LNCaP clone FGC (cell line): ENCODE measurements at regions not wholly inside any gene's neighbourhood (a gene's known extent, or its start where the extent isn't known, plus 50 kb on each side); places are given as distances from the start of the nearest gene placed in this dataset.
"Not testable (repeated sequence)": the region's sequence is repeated elsewhere in the genome, so short reads cannot be mapped to it uniquely, and the experiment has no call there.

Source experiments
- DNase-seq: peaks from one replicate; pipeline ENCODE4 v3.0.0-alpha.2; 2011; ENCODE audit warnings: low read depth
- H3K4me3 ChIP-seq: 2 replicates; pipeline ENCODE4 v1.5.1; 2011; ENCODE audit warnings: mild to moderate bottlenecking, low read depth, low read length, control low read depth
- TF ChIP-seq, protein P1 (sequence below): IDR thresholded peaks from 2 replicates; pipeline ENCODE4 v1.5.1; 2012; ENCODE audit warnings: mild to moderate bottlenecking; ENCODE audit not compliant: control insufficient read depth, insufficient read depth; ENCODE audit errors: extremely low read depth

DNA sequence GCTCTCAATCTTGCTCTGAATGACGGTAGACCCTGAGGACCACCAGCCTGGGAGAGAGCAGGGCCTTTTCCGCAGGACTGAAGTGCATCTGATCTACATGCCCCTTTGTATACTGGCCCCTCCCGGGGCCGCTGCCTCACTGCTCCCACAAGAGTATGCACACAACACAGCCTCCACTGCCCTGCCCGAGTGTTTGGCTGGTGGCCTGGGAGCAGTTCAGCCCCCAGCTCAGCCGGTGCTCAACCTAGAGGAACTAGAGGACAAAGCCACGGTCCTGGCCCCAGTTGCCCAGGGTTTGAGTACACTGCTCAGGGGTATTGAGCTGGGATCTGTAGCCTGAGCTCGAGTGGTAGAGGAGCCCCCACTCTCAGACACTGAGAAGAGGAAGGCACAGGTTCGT, 118.9 kb upstream of the CAB39 start:
- no peak overlapping the region for H3K4me3 ChIP-seq
- TF ChIP-seq, protein P1, sequence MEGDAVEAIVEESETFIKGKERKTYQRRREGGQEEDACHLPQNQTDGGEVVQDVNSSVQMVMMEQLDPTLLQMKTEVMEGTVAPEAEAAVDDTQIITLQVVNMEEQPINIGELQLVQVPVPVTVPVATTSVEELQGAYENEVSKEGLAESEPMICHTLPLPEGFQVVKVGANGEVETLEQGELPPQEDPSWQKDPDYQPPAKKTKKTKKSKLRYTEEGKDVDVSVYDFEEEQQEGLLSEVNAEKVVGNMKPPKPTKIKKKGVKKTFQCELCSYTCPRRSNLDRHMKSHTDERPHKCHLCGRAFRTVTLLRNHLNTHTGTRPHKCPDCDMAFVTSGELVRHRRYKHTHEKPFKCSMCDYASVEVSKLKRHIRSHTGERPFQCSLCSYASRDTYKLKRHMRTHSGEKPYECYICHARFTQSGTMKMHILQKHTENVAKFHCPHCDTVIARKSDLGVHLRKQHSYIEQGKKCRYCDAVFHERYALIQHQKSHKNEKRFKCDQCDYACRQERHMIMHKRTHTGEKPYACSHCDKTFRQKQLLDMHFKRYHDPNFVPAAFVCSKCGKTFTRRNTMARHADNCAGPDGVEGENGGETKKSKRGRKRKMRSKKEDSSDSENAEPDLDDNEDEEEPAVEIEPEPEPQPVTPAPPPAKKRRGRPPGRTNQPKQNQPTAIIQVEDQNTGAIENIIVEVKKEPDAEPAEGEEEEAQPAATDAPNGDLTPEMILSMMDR = no peak
- no peak for DNase-seq

DNA sequence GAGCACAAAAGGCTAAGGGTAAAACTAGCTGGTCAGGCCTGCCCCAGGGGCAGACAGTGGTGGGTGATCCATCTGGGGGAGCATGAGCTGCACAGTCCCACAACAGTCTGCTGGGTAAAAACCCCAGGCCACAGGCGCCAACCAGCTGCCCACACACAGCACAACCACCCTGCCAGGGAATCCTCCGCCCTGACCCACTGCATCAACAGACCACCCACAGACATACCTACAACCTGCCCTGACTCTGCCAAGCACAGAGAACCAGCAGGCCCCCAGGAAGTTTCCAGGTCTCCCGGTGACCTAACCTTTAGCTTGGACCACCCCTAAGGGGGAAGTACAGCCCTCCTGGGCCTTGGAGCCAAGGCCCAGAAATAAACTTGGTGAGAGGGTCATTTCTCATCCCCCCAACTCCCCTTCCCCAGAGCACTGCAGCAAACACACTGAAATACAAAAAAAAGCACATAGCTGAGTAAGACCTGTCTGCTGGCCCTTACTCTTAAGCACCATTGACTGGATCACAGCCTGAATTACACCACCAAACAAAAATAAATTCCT, 118.3 kb upstream of the CAB39 start:
- TF ChIP-seq, protein P1 = no peak
- no peak for DNase-seq
- H3K4me3 ChIP-seq = no peak overlapping the region

DNA sequence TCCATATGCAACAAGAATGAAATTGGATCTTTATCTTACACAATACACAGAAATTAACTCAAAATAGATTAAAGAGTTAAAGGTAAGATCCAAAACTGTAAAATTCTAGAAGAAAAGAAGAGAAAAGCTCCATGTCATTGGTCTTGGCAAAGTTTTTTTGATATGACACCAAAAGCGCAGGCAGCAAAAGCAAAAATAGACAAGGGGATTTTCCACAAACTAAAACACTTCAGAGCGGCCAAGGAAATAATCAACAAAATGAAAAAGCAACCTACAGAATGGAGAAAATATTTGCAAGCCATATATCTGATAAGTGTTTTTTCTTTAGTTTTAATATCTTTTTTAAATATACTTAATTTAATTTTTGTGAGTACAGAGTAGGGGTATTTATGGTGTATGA, 112.8 kb upstream of the CAB39 start:
- DNase-seq = no peak
- no peak overlapping the region for H3K4me3 ChIP-seq
- TF ChIP-seq, protein P1 = no peak

DNA sequence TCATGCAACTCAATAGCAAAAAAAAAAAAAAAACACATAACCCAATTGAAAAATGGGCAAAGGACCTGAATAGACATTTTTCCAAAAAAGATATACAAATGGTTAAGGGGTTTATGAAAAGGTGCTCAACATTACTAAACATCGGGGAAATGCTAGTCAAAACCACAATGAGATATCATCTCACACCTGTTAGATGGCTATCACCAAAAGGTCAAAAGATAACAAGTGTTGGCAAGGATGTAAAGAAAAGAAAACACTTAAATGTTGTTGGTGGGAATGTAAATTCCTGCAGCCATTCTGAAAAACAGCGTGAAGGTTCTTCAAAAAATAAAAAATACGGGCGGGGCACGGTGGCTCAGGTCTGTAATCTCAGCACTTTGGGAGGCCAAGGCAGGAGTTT, 112.4 kb upstream of the CAB39 start:
- H3K4me3 ChIP-seq = no peak overlapping the region
- TF ChIP-seq, protein P1 = no peak
- DNase-seq = no peak

DNA sequence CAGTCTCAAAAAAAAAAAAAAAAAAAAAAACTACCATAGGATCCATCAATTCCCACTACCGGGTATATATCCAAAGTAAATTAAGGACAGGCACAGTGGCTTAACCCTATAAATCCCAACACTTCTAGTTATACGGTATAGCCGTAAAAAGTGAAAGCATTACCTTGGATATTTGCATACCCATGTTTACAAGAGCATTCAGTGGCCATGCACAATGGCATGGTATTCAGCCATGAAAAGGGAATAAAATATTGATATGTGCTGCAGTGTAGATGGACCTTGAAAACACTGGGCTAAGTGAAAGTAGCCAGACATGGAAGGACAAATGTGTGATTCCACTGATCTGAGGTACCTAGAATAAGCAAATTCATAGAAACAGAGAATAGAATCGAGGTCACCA, 111.8 kb upstream of the CAB39 start:
- H3K4me3 ChIP-seq = no peak overlapping the region
- TF ChIP-seq, protein P1 = no peak
- no peak for DNase-seq

DNA sequence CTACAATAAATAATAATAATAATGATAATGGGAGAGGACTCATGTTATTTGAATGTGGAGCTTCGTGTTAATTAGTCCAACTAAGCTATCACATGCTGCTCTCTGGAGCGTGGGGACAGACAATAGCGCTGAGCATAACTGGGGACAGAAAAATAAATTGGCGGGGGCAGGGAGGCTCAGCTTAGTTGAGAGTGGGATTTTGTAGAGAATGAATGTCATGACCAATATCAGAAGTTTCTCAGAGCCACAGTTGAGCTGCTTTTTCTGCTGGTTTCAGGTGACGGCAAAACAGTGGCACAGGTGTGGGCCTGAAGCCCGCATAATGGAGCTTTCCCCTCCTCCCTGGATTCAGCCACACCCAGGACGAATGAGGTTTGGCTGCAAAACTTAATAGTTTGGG, 111.1 kb upstream of the CAB39 start:
- no peak overlapping the region for H3K4me3 ChIP-seq
- no peak for DNase-seq
- TF ChIP-seq, protein P1 = no peak

DNA sequence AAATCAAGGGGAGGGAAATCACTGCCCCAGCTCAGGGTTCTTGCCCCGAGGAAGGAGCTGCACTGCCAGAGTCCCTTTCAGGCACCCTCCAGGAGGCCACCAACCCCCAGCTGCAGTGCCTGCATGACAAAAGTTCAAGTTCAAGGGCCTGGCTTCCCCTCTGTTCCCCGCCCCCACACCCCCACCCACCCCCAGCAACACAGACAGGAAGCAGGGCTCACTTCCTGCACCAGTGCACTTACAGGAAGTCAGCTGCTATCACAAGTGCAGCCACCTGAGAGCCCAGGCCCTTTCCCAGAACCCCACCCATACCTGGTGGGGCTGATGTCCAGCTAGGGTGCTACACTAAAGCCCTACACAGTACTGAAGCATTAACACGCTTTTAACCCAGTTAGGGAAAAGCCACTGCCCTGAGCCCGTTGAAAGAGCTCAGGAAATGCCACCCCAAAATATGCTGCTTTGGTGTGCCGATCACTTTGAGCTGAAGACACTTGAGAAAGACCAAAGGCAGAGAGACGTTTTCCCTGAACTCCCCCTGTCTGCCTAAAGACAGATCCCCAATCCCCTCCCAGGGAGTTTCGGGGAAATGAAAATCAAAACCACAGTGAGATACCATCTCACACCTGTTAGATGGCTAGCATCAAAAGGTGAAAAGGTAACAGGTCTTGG, 109.9 kb upstream of the CAB39 start:
- TF ChIP-seq, protein P1 = no peak
- DNase-seq = no peak
- H3K4me3 ChIP-seq = no peak overlapping the region

DNA sequence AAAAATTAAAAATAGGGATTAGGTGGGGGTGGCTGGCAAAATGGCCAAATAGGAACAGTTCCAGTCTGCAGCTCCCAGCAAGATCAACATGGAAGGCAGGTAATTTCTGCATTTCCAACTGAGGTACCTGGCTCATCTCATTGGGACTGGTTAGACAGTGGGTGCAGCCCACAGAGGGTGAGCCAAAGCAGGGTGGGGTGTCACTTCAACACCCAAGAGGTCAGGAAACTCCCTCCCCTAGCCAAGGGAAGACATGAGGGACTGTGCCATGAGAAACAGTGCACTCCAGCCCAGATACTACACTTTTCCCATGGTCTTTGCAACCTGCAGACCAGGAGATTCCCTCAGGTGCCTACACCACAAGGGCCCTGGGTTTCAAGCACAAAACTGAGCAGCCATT, 109.3 kb upstream of the CAB39 start:
- not testable (repeated sequence) for DNase-seq, H3K4me3 ChIP-seq

DNA sequence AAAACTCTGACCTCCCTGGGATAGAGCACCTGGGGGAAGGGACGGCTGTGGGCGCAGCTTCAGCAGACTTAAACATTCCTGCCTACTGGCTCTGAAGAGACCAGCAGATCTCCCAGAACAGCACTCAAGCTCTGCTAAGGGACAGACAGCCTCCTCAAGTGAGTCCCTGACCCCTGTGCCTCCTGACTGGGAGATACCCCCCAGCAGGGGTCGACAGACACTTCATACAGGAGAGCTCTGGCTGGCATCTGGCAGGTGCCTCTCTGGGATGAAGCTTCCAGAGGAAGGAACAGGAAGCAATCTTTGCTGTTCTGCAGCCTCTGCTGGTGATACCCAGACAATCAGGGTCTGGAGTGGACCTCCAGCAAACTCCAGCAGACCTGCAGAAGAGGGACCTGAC, 108.5 kb upstream of the CAB39 start:
- not testable (repeated sequence) for DNase-seq

More for the DNA sequence above, 108.5 kb upstream of the CAB39 start:
- H3K4me3 ChIP-seq = not testable (repeated sequence)
